GM13977 (cell line): ENCODE measurements at regions not wholly inside any gene's neighbourhood (a gene's known extent, or its start where the extent isn't known, plus 50 kb on each side); places are given as distances from the start of the nearest gene placed in this dataset.

Source experiments
- DNase-seq: peaks from one replicate; pipeline ENCODE4 v3.0.0; 2012; ENCODE audit warnings: low spot score
- in situ Hi-C: fragments of 300-500 bp; cut with MboI; formaldehyde crosslinking; loops from one replicate; pipeline ENCODE4 v1.12.0; 2022; ENCODE audit warnings: low sequenced_read_pairs, low pct_unique_long_range_greater_than_20kb, mixed read lengths, inconsistent platforms; ENCODE audit not compliant: unreplicated experiment
- TF ChIP-seq, protein P1 (sequence below): IDR thresholded peaks from 2 replicates; pipeline ENCODE4 v1.5.1; 2012; ENCODE audit warnings: mild to moderate bottlenecking, control low read depth; ENCODE audit not compliant: insufficient read depth; ENCODE audit errors: extremely low read depth, missing control alignments

DNA sequence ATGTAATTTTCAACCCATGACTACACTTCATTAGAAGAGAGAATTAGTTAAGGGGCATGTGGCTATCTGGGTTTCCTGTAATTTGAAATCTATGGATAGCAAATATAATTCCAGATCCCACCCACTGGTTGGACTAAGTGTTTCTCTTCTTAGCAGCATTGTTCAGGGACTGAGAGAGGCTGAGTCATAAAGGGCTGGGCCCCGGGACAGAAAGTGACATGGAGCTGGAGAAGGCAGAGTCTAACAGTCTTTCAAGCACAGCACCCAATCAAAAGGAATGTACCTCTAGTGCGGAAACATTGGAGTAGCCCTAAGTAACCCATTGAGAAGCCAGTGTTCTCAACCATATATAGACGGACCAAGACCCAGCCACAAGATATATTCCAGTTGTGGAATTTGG is 363.9 kb downstream of the DHX35 start:
- DNase-seq: no peak
- in situ Hi-C loops: no loop called here
- TF ChIP-seq, protein P1, sequence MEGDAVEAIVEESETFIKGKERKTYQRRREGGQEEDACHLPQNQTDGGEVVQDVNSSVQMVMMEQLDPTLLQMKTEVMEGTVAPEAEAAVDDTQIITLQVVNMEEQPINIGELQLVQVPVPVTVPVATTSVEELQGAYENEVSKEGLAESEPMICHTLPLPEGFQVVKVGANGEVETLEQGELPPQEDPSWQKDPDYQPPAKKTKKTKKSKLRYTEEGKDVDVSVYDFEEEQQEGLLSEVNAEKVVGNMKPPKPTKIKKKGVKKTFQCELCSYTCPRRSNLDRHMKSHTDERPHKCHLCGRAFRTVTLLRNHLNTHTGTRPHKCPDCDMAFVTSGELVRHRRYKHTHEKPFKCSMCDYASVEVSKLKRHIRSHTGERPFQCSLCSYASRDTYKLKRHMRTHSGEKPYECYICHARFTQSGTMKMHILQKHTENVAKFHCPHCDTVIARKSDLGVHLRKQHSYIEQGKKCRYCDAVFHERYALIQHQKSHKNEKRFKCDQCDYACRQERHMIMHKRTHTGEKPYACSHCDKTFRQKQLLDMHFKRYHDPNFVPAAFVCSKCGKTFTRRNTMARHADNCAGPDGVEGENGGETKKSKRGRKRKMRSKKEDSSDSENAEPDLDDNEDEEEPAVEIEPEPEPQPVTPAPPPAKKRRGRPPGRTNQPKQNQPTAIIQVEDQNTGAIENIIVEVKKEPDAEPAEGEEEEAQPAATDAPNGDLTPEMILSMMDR: no peak

DNA sequence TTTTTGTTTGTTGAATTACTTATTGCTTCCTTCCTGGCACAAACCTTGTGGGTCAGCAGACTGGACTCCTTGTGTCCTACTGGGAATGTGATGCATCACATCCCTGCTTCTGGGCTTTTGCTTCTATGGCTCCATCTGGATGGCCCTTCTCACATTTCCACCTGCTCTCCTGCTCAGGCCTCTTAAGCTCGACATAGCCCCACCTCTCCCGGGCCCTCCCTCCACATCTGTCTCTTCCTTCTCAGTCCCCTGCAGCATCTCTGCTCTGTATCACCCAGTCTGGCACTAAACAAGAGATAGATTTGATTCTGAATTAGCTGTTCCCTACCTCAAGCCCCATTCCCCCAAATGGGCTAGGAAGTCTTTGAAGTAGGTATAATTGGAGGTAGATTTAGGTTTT is 356.8 kb downstream of the DHX35 start:
- in situ Hi-C loops: no loop called here
- TF ChIP-seq, protein P1: no peak

DNA sequence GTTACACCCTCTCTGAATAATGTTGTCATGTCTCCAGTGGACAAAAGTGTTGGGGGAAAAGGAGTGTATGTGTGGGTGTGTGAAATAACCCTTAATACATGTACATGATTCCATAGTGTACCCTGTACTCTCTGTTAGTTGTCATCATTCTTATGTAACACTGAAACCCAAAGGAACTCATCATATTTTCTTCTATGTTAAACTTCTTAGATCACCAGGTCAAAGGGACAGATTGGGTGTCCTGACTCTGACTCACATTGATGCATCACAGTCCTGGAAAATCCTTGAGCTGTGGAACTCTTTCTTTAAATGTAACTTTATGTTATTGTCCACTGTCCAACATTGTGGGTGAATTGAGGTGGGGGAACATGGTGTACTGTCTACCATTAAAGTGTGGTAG is 350.5 kb downstream of the DHX35 start:
- in situ Hi-C loops: no loop called here
- TF ChIP-seq, protein P1: no peak
- no peak for DNase-seq

More for the DNA sequence above, 356.8 kb downstream of the DHX35 start:
- DNase-seq: no peak

DNA sequence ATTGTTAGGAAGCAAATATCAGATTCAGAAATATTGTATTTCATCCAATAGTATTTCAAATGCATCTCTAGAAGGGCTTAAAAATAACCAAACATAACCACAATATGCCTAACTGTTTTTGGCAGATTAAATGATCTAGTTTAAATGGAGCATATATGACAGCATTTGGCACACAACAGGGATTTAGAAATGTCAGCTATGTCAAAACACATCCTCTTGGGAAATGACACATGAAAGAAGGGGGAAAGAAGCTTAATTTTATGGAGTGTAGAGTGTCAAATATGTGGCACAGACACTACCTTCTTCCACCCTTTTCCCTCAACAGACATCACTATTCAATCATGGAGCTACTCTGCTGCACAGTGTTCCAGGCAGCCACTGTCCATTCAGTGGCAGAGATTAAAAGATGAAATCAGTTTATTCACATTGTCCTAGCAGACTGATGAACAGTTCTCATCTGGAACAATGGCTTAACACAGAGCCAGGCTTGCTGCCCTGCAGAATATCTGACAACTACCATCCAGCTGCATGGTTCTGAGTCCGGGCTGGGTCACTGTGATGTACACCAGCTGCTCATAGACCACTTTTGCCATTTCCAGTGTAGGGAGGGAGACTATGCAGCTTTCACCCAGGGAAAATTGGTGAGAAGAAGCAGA is 349.8 kb downstream of the DHX35 start:
- in situ Hi-C loops: no loop called here
- no peak for DNase-seq
- TF ChIP-seq, protein P1: no peak

DNA sequence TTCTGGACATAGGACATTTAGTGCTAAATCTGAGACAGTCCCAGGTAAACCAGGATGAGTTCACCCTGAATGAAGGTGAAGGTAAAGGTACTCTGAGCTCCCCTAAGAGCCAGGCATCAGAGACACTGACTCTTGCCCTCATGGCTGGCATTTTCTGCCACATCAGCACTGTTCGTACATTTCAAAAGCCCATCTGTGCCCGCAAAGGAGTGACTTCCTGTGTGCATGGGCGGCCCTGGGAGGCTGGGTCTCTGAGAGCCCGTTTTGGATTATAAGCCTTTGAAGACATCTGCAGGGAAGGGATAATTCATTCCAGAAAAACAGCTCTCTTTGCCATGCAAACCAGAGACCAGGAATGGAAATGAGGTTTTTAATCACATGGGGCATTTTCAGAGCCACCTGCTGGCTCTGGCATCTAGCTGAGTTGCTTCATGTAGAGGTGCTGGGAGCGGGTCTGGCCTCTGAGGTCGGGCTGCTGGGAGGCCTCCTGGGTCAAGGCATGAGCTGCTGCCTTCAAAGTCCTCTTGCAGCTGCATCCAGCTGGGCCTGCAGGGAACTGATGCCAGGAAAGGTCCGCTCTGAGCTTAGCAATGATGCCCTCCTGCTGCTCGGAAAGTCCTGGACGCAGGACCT is 348.3 kb downstream of the DHX35 start:
- DNase-seq: no peak
- TF ChIP-seq, protein P1: no peak
- in situ Hi-C loops: no loop called here

DNA sequence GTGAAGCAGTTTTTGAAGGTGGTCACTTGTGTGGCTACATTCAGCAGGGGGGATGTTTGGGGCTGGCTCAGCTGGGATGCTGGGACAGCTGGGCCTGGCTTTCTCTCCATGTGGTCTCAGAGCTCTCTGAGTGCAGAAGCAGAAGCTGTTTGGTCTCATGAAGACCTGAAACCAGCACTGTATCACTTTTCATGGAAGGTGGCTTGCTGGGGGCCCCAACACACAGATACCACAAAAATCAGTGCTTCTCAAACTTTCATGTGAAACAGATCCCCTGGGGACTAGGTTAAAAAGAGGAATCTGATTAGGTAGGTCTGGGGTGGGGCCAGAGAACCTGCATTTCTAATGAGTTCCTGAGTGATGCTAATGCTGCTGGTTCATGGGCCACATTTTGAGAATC is 347.3 kb downstream of the DHX35 start:
- in situ Hi-C loops: no loop called here
- no peak for DNase-seq
- TF ChIP-seq, protein P1: no peak
